ENCODE measurements at regions not wholly inside any gene's neighbourhood (a gene's known extent, or its start where the extent isn't known, plus 50 kb on each side); places are given as distances from the start of the nearest gene placed in this dataset.
"Not testable (repeated sequence)": the region's sequence is repeated elsewhere in the genome, so short reads cannot be mapped to it uniquely, and the experiment has no call there.

GRCh38 chr2:52463457-52463856 lies 1304.1 kb upstream of the CHAC2 start:
- no peak for DNase-seq (ENCODE audit: low spot score)

GRCh38 chr2:52456561-52457377 lies 1310.8 kb upstream of the CHAC2 start:
- DNase-seq (ENCODE audit: low spot score), result no peak

DNA sequence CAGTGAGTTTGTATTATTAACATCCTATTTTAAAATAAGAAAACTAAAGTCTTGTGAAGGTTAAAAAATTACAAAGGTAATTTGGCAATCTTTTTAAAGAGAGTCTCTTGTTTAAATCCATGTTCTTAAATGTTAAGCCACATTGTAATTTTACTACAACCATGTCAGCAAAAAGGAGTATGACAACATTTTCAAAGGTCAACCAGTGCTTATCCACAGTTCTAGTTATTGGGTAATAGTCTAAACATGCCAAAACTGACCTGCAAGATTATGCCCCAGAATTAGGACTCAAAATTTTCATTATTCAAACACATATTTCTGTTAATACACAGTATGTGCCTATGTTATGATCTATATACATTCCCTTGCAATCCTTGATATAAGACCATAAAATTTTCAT lies 1312.6 kb upstream of the CHAC2 start:
- DNase-seq (ENCODE audit: low spot score), result no peak

- no peak for DNase-seq (ENCODE audit: low spot score)
These were observed 1315.4 kb upstream of the CHAC2 start for GRCh38 chr2:52452201-52452600.

GRCh38 chr2:52445686-52446085 lies 1321.9 kb upstream of the CHAC2 start:
- no peak for DNase-seq (ENCODE audit: low spot score)

GRCh38 chr2:52431352-52431760 lies 1336.2 kb upstream of the CHAC2 start:
- DNase-seq (ENCODE audit: low spot score), result no peak

DNA sequence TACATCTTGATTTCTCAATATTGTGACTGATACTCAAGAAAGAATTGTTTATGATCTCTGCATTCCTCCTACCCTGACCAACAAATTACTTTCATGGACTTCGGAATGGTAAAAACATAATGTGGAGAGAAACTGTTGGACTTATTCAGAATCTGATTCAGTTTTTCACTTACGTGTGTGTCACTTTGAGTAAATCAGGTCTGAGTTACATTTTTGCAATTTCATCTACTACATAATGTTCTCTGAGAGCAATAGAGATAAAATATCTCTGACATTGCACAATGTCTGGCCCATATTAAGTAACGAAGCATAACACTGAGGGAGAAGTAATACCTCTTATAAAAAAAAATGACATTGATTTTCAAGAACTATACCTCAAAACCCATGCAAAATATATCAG lies 1337.9 kb upstream of the CHAC2 start:
- no peak for DNase-seq (ENCODE audit: low spot score)

- DNase-seq (ENCODE audit: low spot score), result no peak
These were observed 1338.4 kb upstream of the CHAC2 start for GRCh38 chr2:52429171-52429570.

- no peak for DNase-seq (ENCODE audit: low spot score)
These were observed 1339.4 kb upstream of the CHAC2 start for GRCh38 chr2:52428224-52428623.

DNA sequence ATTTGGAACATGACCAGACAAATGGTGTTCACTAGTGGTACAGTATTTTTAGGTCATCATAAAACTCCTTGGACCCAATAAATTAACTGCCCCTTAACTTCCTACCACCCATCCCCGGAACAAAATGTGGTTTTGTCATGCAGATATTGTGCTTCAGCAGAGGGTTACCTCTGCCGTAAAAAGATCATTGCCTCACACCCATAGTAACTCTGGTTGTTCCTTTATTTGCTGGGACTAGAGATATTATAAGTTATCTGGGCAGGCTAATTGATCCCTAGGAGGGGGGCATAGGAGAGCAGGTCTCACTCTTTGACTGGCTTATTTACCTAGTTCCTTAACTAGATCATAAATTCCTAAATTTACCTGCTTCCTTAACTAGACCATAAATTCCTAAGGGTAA lies 1343.9 kb upstream of the CHAC2 start:
- no peak for DNase-seq (ENCODE audit: low spot score)

DNA sequence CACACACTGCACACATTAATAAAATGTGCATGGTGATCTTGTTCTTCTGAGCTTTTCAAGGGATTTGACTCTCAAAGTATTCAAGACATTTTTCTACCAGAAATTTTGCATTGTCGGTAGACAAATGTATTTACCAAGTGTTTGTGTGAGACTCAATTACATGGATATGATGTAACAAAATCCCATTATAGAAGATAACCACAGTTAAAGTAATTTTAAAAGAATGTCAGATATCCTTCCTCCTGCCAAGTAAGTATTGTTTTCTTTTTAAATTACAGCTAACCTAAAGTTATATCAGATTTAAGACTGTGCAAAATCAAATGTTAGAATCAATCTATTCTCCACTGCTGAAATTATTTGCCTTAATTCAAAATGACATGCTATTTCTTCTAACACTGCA lies 1344.5 kb upstream of the CHAC2 start:
- DNase-seq (ENCODE audit: low spot score), result no peak

DNA sequence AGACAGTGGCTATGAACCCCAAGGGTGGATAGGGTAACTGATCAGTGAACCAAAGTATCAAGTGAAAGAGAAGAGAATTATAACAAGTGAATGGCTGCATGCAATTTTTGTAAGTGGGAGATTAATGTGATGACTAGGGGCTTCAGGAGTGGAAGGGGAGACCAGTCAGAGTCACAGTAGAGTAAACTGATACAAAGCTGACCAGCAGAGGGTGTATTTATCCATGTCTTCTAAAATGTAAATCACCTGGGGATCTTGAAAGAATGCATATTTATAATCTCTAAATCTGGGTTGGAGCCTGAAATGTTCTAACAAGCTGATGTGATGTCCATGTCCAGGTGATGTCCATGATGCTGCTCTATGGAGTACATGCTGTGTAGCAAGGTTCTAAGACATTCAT lies 1351.3 kb upstream of the CHAC2 start:
- DNase-seq (ENCODE audit: low spot score), result no peak

GRCh38 chr2:52414561-52415295 lies 1352.9 kb upstream of the CHAC2 start:
- no peak for DNase-seq (ENCODE audit: low spot score)

GRCh38 chr2:52409308-52410118 lies 1358.1 kb upstream of the CHAC2 start:
- DNase-seq (ENCODE audit: low spot score), result not testable (repeated sequence)

DNA sequence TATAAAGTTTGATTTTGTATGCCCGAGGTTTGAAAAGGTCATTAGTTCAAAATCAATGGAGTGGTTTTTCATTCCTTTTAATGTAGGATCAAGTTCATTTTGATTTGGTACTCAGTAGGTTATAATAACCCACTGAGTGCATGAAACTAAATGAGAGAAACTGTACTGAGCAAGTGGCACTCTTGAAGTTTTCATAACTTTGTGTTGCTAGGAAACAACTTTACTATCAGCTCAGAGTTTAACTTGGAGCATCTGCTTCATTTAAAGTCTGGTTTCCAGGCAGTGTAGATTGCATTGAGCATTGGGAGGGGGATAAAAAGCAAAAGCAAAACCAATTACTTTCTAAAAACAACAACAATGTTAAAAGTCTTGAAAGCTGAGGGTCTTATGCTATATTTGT lies 1361.6 kb upstream of the CHAC2 start:
- DNase-seq (ENCODE audit: low spot score), result no peak

GRCh38 chr2:52404866-52405265 lies 1362.7 kb upstream of the CHAC2 start:
- DNase-seq (ENCODE audit: low spot score), result no peak

DNA sequence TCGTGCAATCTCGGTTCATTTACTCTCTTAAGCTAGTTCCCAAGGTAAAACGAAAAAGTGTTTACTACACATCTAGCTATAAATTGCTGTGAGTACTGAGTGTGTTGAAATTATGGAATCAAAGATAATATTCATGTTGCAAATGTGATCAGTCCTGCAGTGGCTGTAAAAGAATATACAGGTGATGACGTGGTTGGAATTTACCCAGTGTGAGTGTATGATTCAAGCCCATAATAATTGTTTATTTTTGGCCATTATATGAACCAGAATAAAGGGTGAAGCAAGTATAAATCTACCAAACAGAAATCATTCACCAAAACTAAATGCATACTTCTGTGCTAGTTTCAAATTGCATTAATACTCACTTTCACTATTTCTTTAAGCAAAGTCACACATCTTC lies 1363.6 kb upstream of the CHAC2 start:
- DNase-seq (ENCODE audit: low spot score), result no peak

GRCh38 chr2:52402128-52402527 lies 1365.5 kb upstream of the CHAC2 start:
- no peak for DNase-seq (ENCODE audit: low spot score)

DNA sequence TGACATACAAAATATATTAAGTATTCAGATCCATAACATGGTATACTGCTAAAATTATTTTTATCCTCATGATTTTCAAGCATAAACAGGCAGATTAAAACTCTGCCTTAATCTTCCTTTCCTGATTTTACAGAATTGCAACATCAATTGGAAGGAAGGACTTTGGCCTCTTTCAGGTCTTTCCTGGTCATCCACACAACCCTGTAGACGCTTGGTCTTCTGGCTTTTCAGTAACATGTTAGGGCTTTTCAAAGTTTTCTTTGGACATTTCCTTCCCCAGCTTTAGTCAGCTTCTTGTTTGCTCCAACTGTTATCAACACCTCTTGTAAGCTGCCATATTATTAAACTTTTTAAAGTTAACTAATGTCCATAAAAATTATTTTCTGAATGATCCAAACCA lies 1364.9 kb upstream of the NRXN1 start:
- DNase-seq (ENCODE audit: low spot score), result no peak

GRCh38 chr2:52395912-52396311 lies 1364.0 kb upstream of the NRXN1 start:
- peak; percentile 35 for DNase-seq (ENCODE audit: low spot score)

DNA sequence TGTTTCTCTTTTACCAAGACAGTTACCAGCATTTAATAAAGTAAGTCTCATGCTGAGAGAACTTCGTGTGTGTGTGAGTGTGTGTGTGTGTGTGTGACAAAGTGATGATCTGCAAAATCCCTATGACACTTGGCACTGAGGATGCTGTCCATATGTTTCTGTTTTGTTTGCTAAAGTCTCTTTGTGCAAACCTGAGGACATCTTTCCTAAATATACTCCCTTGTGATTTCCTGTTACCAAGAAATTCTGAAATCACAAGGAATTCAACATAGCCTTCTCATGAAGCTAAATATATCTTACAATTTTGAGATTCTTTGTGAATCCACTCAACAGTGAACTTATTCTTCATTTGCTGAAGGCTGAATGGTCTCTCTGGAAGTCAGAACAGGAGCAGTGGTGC lies 1359.7 kb upstream of the NRXN1 start:
- peak; percentile 32 for DNase-seq (ENCODE audit: low spot score)

- DNase-seq (ENCODE audit: low spot score), result no peak
These were observed 1358.7 kb upstream of the NRXN1 start for GRCh38 chr2:52390651-52391050.
